Lung (tissue), 11 donors: ENCODE measurements at regions not wholly inside any gene's neighbourhood (a gene's known extent, or its start where the extent isn't known, plus 50 kb on each side); places are given as distances from the start of the nearest gene placed in this dataset.
"Not testable (repeated sequence)": the region's sequence is repeated elsewhere in the genome, so short reads cannot be mapped to it uniquely, and the experiment has no call there.

Experiments
- ATAC-seq: fragments of 200-7000 bp; cut with Tn5 transposase; one replicate; pipeline ENCODE4 v1.9.1; 2020; ENCODE audit warnings: moderate number of reproducible peaks; ENCODE audit not compliant: insufficient read depth, low FRiP score
- DNase-seq, 3 donors: peaks; one replicate each; pipeline ENCODE4 v3.0.0-alpha.2; 2013 to 2017
- H3K27ac ChIP-seq, 2 donors: one replicate each; pipeline ENCODE4 v1.5.1; 2013; ENCODE audit warnings: mild to moderate bottlenecking in 2 of 2, moderate library complexity in 2 of 2, control low read depth in 1 of 2, inconsistent platforms in 1 of 2, low read depth in 1 of 2, low read length in 1 of 2
- H3K27me3 ChIP-seq, 3 donors: one replicate each; pipeline ENCODE4 v1.5.1; 2013; ENCODE audit warnings: low read length in 2 of 3; ENCODE audit not compliant: control insufficient read depth in 3 of 3, insufficient read depth in 3 of 3
- H3K36me3 ChIP-seq, 4 donors: one replicate each; pipeline ENCODE4 v1.5.1; 2013; ENCODE audit warnings: low read length in 4 of 4, mild to moderate bottlenecking in 1 of 4, moderate library complexity in 1 of 4; ENCODE audit not compliant: control insufficient read depth in 4 of 4, insufficient read depth in 4 of 4
- H3K4me1 ChIP-seq, 5 donors: one replicate each; pipeline ENCODE4 v1.5.1; 2013; ENCODE audit warnings: low read length in 5 of 5, mild to moderate bottlenecking in 2 of 5, moderate library complexity in 1 of 5; ENCODE audit not compliant: control insufficient read depth in 5 of 5, insufficient read depth in 5 of 5
- H3K4me3 ChIP-seq: one replicate; pipeline ENCODE4 v1.5.1; 2013; ENCODE audit warnings: mild to moderate bottlenecking, control low read depth, moderate library complexity
- H3K9ac ChIP-seq, 2 donors: one replicate each; pipeline ENCODE4 v1.5.1; 2013; ENCODE audit warnings: low read length in 2 of 2, control low read depth in 1 of 2; ENCODE audit not compliant: insufficient read depth in 1 of 2
- H3K9me3 ChIP-seq, 4 donors: one replicate each; pipeline ENCODE4 v1.5.1; 2013; ENCODE audit warnings: low read length in 3 of 4, mild to moderate bottlenecking in 1 of 4, moderate library complexity in 1 of 4; ENCODE audit not compliant: control insufficient read depth in 4 of 4, insufficient read depth in 3 of 4
- CTCF ChIP-seq: IDR thresholded peaks from 2 replicates; pipeline ENCODE4 v1.5.1; 2012; ENCODE audit warnings: mild to moderate bottlenecking; ENCODE audit errors: control extremely low read depth, extremely low read depth
- WGBS, 2 donors: extraction: QIAGEN DNeasy Blood & Tissue Kit; methylation state at CpG; one replicate each; pipeline ENCODE4 v1.1.7; 2013; 5-methylcytosine and 5-hydroxymethylcytosine counted together
- donor health status: control.
- donor health status: control.
- donor health status: Bipolar disorder and iron deficiency.
- donor health status: healthy.
- donor health status: DM: yes; HTN: yes; CAD: no.

DNA sequence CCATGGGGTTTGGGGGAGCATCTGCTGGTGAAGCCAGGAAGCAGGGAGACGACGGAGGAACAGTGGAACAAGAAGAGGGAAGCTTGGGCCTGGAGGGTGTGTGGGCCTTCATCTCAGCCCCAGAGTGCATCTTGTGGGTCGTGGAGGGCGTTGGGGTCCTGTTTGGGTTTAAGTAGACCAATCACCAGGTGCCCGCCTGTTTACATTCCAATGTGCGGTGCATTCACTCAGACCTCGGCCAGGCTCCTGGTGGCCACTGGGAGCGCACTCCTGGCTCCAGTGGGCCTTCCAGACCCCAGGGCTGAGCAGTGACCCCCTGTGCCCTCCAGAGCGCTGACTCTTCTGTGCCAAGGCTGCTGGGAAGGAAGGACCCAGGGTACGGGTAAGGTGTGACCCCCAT lies 293.7 kb downstream of the NDUFA10 start:
- TF ChIP-seq CTCF, result no peak

DNA sequence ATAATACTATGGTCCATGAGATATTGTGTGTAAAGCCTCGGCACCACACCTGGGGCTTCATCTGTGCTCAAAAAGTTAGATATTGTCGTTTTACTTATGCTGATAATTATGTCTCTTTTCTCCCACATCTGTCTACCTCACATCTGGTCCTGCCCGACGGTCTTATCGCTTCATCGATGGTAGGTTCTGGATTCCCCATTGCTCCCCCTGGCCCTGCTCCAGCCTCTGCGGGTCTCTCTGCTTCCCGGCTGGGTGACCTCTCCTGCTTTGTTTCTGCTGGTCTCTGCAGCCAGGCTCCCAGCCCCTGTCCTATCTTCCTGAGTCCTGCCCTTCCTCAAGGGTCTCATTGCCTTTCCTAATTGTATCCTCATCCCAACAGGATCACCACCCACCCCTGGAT lies 294.2 kb downstream of the NDUFA10 start:
- no peak overlapping the region for H3K27ac ChIP-seq
- no peak for DNase-seq

More for the DNA sequence above, 293.7 kb downstream of the NDUFA10 start:
- Histone ChIP-seq H3K27ac (no peak overlapping the region), H3K9me3 (peaks cover 0 to 2% (median 0%) of the 10 kb centered on the region in 4 donors), H3K4me1 (no peaks in the 10 kb centered on the region), H3K27me3 (peaks cover 0 to 9% (median 0%) of the 10 kb centered on the region in 3 donors), H3K9ac (no peak overlapping the region), H3K36me3 (no peaks in the 10 kb centered on the region), H3K4me3 (no peak overlapping the region)
- 84 to 90% methylated on average over 10 of the region's 10 CpGs for WGBS, 2 donors
- no peak for ATAC-seq
- DNase-seq, result no peak

GRCh38 chr2:239730567-239730882 lies 294.6 kb downstream of the NDUFA10 start:
- 84 to 85% methylated on average over 8 of the region's 8 CpGs for WGBS, 2 donors
- not testable (repeated sequence) for ATAC-seq, H3K4me1 ChIP-seq, H3K9me3 ChIP-seq, H3K4me3 ChIP-seq, H3K36me3 ChIP-seq, H3K9ac ChIP-seq, DNase-seq, H3K27me3 ChIP-seq, H3K27ac ChIP-seq

More for the DNA sequence above, 294.2 kb downstream of the NDUFA10 start:
- peaks cover 0 to 2% (median 0%) of the 10 kb centered on the region in 4 donors for H3K9me3 ChIP-seq
- no peaks in the 10 kb centered on the region for H3K4me1 ChIP-seq
- H3K9ac ChIP-seq, result no peak overlapping the region
- H3K36me3 ChIP-seq, result no peaks in the 10 kb centered on the region
- no peak for TF ChIP-seq CTCF
- peaks cover 0 to 9% (median 0%) of the 10 kb centered on the region in 3 donors for H3K27me3 ChIP-seq
- no peak for ATAC-seq
- no peak overlapping the region for H3K4me3 ChIP-seq
- WGBS, 2 donors, result 84 to 91% methylated on average over 8 of the region's 8 CpGs

DNA sequence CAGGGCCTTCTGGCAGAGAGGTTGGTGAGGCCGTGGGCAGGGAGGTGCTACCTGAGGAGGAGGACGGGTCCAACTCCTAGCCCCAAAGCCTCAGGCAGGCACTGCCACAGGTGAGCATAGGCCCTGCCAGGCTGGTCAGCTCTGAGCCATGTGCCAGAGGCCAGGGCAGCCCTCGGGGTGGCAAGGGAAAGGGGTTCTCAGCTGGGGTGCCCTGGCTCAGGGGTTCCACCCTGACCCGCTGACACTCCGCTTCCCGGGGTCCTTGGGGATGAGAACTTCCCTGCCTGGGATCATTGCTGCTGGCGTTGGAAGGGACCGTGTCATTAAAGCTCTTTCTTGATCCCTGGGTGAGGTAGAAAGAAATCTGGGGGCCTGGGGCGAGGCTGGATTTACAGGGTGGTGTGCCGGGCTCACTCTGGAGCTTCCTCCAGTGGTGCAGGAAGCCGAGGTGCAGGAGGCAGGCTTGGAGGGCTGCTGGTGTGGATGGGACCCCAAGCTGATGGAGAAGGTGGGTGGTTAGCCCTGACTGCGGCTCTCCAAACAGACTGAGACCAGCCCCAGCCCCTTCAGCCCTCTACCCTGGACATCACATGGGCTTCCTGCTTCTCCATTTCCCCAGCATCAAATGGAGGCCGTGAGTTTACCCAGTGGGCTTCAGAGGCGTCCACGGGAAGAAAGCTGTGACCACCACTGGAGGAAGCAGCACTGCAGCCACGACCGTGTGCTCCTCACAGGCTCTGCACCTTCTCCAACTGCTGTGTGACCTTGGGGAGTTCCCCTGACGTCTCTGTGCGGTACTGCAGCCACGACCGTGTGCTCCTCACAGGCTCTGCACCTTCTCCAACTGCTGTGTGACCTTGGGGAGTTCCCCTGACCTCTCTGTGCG lies 295.2 kb downstream of the NDUFA10 start:
- Histone ChIP-seq H3K9ac (no peak overlapping the region), H3K4me3 (no peak overlapping the region), H3K27me3 (peaks cover 0 to 9% (median 0%) of the 10 kb centered on the region in 3 donors), H3K36me3 (no peaks in the 10 kb centered on the region), H3K27ac (no peak overlapping the region), H3K9me3 (peaks cover 0 to 2% (median 0%) of the 10 kb centered on the region in 4 donors), H3K4me1 (no peaks in the 10 kb centered on the region)
- TF ChIP-seq CTCF, result no peak
- no peak for ATAC-seq
- 85% methylated on average over 22 of the region's 22 CpGs for WGBS, 2 donors
- DNase-seq, result no peak
